MM.1S (cell line): ENCODE measurements at regions not wholly inside any gene's neighbourhood (a gene's known extent, or its start where the extent isn't known, plus 50 kb on each side); places are given as distances from the start of the nearest gene placed in this dataset.

Source experiments
- EZH2 ChIP-seq: fragments of 300-600 bp; sonication (generic); optimal IDR thresholded peaks from 2 replicates; pipeline ENCODE3; 2017; ENCODE audit warnings: low read depth, mild to moderate bottlenecking, antibody characterized with exemption, low read length, mixed read lengths
- TF ChIP-seq, protein P1 (sequence below): fragments of 300-600 bp; sonication (generic); IDR thresholded peaks from 2 replicates; pipeline ENCODE4 v1.5.1; 2016; ENCODE audit warnings: antibody characterized with exemption, low read length, mixed read lengths

DNA sequence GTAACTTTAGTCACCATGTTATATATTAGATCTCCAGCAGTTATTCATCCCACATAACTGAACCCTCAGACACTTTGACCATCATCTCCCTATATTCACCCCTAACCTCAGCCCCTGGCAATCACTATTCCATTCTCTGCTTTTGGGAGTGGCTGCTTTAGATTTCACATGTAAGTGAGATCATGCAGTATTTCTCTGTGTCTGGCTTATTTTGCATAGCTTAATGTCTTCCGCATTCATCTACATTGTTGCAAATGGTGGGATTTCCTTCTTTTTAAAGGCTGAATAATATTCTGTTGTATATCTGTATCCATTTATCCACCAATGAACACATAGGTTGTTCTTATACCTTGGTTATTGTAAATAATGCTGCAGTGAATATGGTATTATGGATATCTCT lies 411.6 kb upstream of the ZEB2 start:
- TF ChIP-seq, protein P1, sequence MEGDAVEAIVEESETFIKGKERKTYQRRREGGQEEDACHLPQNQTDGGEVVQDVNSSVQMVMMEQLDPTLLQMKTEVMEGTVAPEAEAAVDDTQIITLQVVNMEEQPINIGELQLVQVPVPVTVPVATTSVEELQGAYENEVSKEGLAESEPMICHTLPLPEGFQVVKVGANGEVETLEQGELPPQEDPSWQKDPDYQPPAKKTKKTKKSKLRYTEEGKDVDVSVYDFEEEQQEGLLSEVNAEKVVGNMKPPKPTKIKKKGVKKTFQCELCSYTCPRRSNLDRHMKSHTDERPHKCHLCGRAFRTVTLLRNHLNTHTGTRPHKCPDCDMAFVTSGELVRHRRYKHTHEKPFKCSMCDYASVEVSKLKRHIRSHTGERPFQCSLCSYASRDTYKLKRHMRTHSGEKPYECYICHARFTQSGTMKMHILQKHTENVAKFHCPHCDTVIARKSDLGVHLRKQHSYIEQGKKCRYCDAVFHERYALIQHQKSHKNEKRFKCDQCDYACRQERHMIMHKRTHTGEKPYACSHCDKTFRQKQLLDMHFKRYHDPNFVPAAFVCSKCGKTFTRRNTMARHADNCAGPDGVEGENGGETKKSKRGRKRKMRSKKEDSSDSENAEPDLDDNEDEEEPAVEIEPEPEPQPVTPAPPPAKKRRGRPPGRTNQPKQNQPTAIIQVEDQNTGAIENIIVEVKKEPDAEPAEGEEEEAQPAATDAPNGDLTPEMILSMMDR: no peak
- no peak for TF ChIP-seq EZH2
